Adrenal gland (tissue), 9 donors: ENCODE measurements at regions not wholly inside any gene's neighbourhood (a gene's known extent, or its start where the extent isn't known, plus 50 kb on each side); places are given as distances from the start of the nearest gene placed in this dataset.

ENCODE experiments used
- DNase-seq, 7 donors: peaks; one replicate each; pipeline ENCODE4 v3.0.0-alpha.2; 2019 to 2020
- H3K27ac ChIP-seq, 5 donors: fragments of 200-600 bp; sonication (generic) in 4 of 5; 1 replicate in 3 of 5; 2 replicates in 2 of 5; pipeline versions ENCODE4 v1.5.1 to v1.8.0; 2016 to 2020; ENCODE audit warnings: mild to moderate bottlenecking in 1 of 5
- H3K27me3 ChIP-seq: fragments of 200-600 bp; 2 replicates; pipeline ENCODE4 v1.8.0; 2021
- H3K36me3 ChIP-seq, 2 donors: fragments of 200-600 bp; replicated peaks in 1 of 2; 1 replicate in 1 of 2; 2 replicates in 1 of 2; pipeline versions ENCODE4 v1.5.1 to v1.8.0; 2018 to 2022
- H3K4me1 ChIP-seq, 2 donors: fragments of 200-600 bp; replicated peaks in 1 of 2; 1 replicate in 1 of 2; 2 replicates in 1 of 2; pipeline versions ENCODE4 v1.5.1 to v1.8.0; 2018 to 2021
- H3K4me3 ChIP-seq, 4 donors: fragments of 200-600 bp; sonication (generic) in 3 of 4; one replicate each; pipeline ENCODE4 v1.5.1; 2016 to 2018
- H3K9me3 ChIP-seq, 3 donors: fragments of 200-600 bp; sonication (generic) in 1 of 3; replicated peaks in 1 of 3; 1 replicate in 2 of 3; 2 replicates in 1 of 3; pipeline versions ENCODE4 v1.5.1 to v1.8.0; 2016 to 2021
- POLR2A ChIP-seq, 2 donors: fragments of 450-650 bp; IDR thresholded peaks; one replicate each; pipeline ENCODE4 v1.6.1; 2017; ENCODE audit warnings: antibody characterized with exemption in 2 of 2, mild to moderate bottlenecking in 2 of 2, moderate library complexity in 1 of 2
- WGBS, 4 donors: extraction: QIAGEN DNeasy Blood & Tissue Kit in 2 of 4; methylation state at CpG; one replicate each; pipeline versions ENCODE4 v1.1.5 to v1.1.7; 2013 to 2017; 5-methylcytosine and 5-hydroxymethylcytosine counted together
- intact Hi-C, 2 donors: fragments of 100-400 bp; cut with DNase I; formaldehyde crosslinking; loops; one replicate each; pipeline versions ENCODE4 v1.14.1 to v1.15.0; 2022 to 2023
- TF ChIP-seq, protein P1 (sequence below), 6 experiments: fragments of 450-650 bp in 4 of 6; fragments of 200-600 bp in 2 of 6; sonication (generic) in 1 of 6; IDR thresholded peaks; 1 replicate in 5 of 6; 2 replicates in 1 of 6; pipeline versions ENCODE4 v1.5.1 to v1.8.0; 2016 to 2021; ENCODE audit warnings: antibody characterized with exemption in 6 of 6, mild to moderate bottlenecking in 2 of 6, moderate library complexity in 1 of 6
- donor health status: healthy with polysubstance abuse.
- donor health status: Bipolar disorder and iron deficiency.
- donor health status: DM: yes; HTN: yes; CAD: no.
- donor health status: DM: no; HTN: no; CAD: no.
- donor health status: DM: no; HTN: no; CAD: no.

DNA sequence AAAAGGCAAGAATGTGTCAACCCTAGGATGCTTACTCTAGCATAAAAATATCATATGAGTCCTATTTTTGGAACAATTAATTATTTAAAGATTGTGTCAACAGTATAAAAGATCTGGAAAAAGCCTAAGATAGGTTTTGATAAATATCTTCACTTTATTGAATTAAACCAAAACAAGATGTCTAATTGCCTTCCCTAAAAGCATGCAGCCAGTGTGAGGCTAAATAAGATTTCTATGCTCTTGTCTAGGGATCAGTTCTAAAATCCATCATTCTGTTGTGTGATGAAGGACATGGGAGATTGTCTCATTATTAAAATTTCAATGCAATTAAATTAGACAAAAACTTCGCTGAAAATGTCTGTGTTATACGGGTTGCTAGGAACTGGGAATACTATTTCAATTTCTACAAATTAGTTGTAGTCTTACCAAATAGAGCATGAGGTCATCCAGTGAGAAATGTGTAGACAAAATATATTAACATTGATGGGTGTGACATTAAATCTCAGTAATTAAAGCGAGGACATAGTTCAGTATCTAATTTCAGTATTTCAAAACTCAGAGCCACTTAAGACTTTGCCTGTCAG is 535.6 kb upstream of the FSIP2 start:
- Histone ChIP-seq H3K27me3 (no peaks in the 10 kb centered on the region), H3K36me3 (no peaks in the 10 kb centered on the region), H3K4me3 (no peak overlapping the region), H3K9me3 (no peaks in the 10 kb centered on the region), H3K27ac (no peak overlapping the region), H3K4me1 (no peaks in the 10 kb centered on the region)
- no peak for DNase-seq
- 48 to 55% (median 52%) methylated on average over 3 of the region's 3 CpGs for WGBS, 4 donors
- TF ChIP-seq POLR2A (IDR thresholded peaks at IDR 0.05) = no peak
- TF ChIP-seq, protein P1, sequence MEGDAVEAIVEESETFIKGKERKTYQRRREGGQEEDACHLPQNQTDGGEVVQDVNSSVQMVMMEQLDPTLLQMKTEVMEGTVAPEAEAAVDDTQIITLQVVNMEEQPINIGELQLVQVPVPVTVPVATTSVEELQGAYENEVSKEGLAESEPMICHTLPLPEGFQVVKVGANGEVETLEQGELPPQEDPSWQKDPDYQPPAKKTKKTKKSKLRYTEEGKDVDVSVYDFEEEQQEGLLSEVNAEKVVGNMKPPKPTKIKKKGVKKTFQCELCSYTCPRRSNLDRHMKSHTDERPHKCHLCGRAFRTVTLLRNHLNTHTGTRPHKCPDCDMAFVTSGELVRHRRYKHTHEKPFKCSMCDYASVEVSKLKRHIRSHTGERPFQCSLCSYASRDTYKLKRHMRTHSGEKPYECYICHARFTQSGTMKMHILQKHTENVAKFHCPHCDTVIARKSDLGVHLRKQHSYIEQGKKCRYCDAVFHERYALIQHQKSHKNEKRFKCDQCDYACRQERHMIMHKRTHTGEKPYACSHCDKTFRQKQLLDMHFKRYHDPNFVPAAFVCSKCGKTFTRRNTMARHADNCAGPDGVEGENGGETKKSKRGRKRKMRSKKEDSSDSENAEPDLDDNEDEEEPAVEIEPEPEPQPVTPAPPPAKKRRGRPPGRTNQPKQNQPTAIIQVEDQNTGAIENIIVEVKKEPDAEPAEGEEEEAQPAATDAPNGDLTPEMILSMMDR (IDR thresholded peaks at IDR 0.05) = no peak
- intact Hi-C loops = no loop called here

DNA sequence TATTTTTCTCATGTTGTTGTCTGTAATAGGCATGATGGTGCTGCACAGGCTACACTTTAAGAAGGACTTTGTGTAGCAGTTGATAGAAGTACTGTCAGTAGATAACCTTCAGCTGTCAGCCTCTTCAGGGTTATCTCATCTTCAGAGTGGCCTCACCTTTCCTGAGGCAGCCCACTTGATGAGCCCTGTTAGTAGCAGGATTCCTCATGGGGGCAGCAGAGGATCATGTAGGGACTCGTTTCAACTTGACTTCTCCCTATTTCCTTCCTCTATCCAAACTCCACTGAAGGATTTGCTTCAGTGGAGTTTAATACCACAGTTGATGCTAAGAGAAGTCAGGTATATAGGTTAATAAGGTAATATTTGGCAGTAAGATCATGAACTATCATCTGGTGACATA is 530.3 kb upstream of the FSIP2 start:
- intact Hi-C loops = no loop called here
- no peaks in the 10 kb centered on the region for H3K9me3 ChIP-seq
- H3K36me3 ChIP-seq = no peaks in the 10 kb centered on the region
- peak in 1 of 7 donors; percentile 54 for DNase-seq
- no peaks in the 10 kb centered on the region for H3K4me1 ChIP-seq
- no peak for TF ChIP-seq POLR2A (IDR thresholded peaks at IDR 0.05)
- TF ChIP-seq, protein P1 (IDR thresholded peaks at IDR 0.05) = peak in 1 of 6 experiments; percentile 25
- no peaks in the 10 kb centered on the region for H3K27me3 ChIP-seq
- WGBS, 4 donors = 0 to 7% (median 3%) methylated on average over 1 of the region's 1 CpG
- H3K27ac ChIP-seq = no peak overlapping the region
- H3K4me3 ChIP-seq = no peak overlapping the region

DNA sequence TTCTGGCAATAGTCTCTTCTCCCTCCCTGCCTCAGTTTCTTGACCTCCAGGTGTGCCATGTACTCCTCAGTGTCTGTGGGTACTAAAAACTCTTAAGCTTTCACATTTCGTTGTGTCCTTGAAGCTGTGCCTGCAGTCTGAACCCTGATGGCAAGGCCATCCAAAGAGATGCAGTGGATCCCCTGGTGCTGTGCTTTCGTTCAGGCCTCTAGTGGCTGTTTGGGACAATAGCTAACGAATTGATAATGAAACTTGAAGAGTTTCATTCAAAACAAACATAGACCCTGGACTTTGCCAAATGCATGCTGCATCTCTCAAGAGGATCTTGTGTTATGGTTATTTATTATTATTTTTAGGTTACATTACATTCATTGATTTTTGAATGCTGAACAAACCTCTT is 523.1 kb upstream of the FSIP2 start:
- TF ChIP-seq, protein P1 (IDR thresholded peaks at IDR 0.05) = no peak
- TF ChIP-seq POLR2A (IDR thresholded peaks at IDR 0.05) = no peak
- no peaks in the 10 kb centered on the region for H3K4me1 ChIP-seq
- DNase-seq = no peak
- no peaks in the 10 kb centered on the region for H3K36me3 ChIP-seq
- no peak overlapping the region for H3K27ac ChIP-seq
- 36 to 44% (median 43%) methylated on average over 3 of the region's 3 CpGs for WGBS, 4 donors
- H3K4me3 ChIP-seq = no peak overlapping the region
- no peaks in the 10 kb centered on the region for H3K9me3 ChIP-seq
- H3K27me3 ChIP-seq = no peaks in the 10 kb centered on the region
- intact Hi-C loops = no loop called here

GRCh38 chr2:185219981-185220380 is 518.6 kb upstream of the FSIP2 start:
- no peak for DNase-seq
- 47 to 69% (median 55%) methylated on average over 3 of the region's 3 CpGs for WGBS, 4 donors
- no peaks in the 10 kb centered on the region for H3K36me3 ChIP-seq
- intact Hi-C loops = no loop called here
- H3K4me3 ChIP-seq = no peak overlapping the region
- no peak overlapping the region for H3K27ac ChIP-seq
- H3K27me3 ChIP-seq = no peaks in the 10 kb centered on the region
- H3K9me3 ChIP-seq = no peaks in the 10 kb centered on the region
- no peaks in the 10 kb centered on the region for H3K4me1 ChIP-seq
- TF ChIP-seq, protein P1 (IDR thresholded peaks at IDR 0.05) = no peak
- TF ChIP-seq POLR2A (IDR thresholded peaks at IDR 0.05) = no peak
